ENCODE measurements at regions not wholly inside any gene's neighbourhood (a gene's known extent, or its start where the extent isn't known, plus 50 kb on each side); places are given as distances from the start of the nearest gene placed in this dataset.
A peak's percentile ranks its signal among the peaks of the same experiment; 100 is the strongest.
"Not testable (repeated sequence)": the region's sequence is repeated elsewhere in the genome, so short reads cannot be mapped to it uniquely, and the experiment has no call there.

GRCh38 chr13:88459331-88459730 is 788.2 kb downstream of the SLITRK5 start:
- DNase-seq: no peak
- Mint-ChIP-seq H3K27me3 (no peaks in the 10 kb centered on the region), H3K36me3 (no peaks in the 10 kb centered on the region), H3K27ac (no peak overlapping the region), H3K9me3 (peaks cover 0 to 16% (median 7%) of the 10 kb centered on the region in 7 donors), H3K4me3 (no peak overlapping the region), H3K4me1 (no peaks in the 10 kb centered on the region)
- Histone ChIP-seq H3K27ac (ENCODE audit: insufficient read depth, low read length, poor library complexity, severe bottlenecking) (no peak overlapping the region), H3K4me3 (ENCODE audit: low read depth, low read length) (no peak overlapping the region), H3K9me3 (ENCODE audit: control insufficient read depth in 2 of 2, low read length in 2 of 2) (no peaks in the 10 kb centered on the region), H3K36me3 (ENCODE audit: control insufficient read depth, insufficient read depth, low read length) (no peaks in the 10 kb centered on the region), H3K27me3 (ENCODE audit: control insufficient read depth, insufficient read depth, low read length) (no peaks in the 10 kb centered on the region), H3K4me1 (ENCODE audit: control insufficient read depth, insufficient read depth, low read length, poor library complexity, severe bottlenecking) (no peaks in the 10 kb centered on the region)
- ATAC-seq (ENCODE audit: low read depth in 2 of 2): no peak

DNA sequence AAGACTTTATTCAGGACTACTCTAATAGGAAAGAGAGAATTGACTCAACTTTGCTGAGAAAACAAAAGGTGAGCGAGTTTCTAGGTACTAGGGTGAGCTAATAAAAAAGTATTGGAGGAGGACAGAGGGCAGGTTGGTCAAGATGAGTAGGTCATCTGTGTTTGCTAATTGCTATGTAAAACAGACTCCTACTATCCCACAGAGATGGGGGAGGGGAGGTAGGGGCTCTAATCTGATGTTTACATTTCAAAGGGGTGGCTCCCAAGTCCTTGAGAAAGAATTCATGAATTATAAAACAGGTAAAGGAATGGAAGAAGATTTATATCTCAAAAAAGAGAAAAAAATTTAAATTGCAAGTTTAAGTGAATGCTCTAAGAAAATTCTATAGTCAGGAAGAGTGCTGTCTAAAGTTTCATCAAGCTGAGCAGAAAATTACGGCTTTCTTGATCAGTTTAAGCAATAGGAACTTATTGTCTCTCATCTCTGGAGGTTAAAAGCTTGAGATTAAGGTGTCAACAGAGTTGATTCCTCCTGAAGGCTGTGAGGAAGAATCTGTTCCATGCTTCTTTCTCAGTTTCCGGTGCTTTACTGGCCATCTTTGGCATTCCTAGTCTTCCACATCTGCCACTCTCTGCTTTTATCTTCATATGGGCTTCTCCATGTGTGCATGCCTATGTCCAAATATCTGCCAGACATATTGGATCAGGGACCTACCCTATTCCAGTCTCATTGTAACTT is 790.3 kb downstream of the SLITRK5 start:
- ATAC-seq (ENCODE audit: low read depth in 2 of 2): no peak

GRCh38 chr13:88464851-88465250 is 793.7 kb downstream of the SLITRK5 start:
- H3K27ac Mint-ChIP-seq: no peak overlapping the region
- H3K4me1 Mint-ChIP-seq: no peaks in the 10 kb centered on the region
- DNase-seq (no peak), ATAC-seq (ENCODE audit: low read depth in 2 of 2) (no peak)
- Histone ChIP-seq H3K27me3 (ENCODE audit: control insufficient read depth, insufficient read depth, low read length) (no peaks in the 10 kb centered on the region), H3K36me3 (ENCODE audit: control insufficient read depth, insufficient read depth, low read length) (no peaks in the 10 kb centered on the region), H3K4me3 (ENCODE audit: low read depth, low read length) (no peak overlapping the region), H3K27ac (ENCODE audit: insufficient read depth, low read length, poor library complexity, severe bottlenecking) (no peak overlapping the region), H3K9me3 (ENCODE audit: control insufficient read depth in 2 of 2, low read length in 2 of 2) (no peaks in the 10 kb centered on the region), H3K4me1 (ENCODE audit: control insufficient read depth, insufficient read depth, low read length, poor library complexity, severe bottlenecking) (no peaks in the 10 kb centered on the region)
- no peaks in the 10 kb centered on the region for H3K27me3 Mint-ChIP-seq
- H3K4me3 Mint-ChIP-seq: no peak overlapping the region
- no peaks in the 10 kb centered on the region for H3K36me3 Mint-ChIP-seq
- peaks cover 0 to 11% (median 4%) of the 10 kb centered on the region in 7 donors for H3K9me3 Mint-ChIP-seq

More for the DNA sequence above, 790.3 kb downstream of the SLITRK5 start:
- Mint-ChIP-seq H3K9me3 (peaks cover 0 to 12% (median 7%) of the 10 kb centered on the region in 7 donors), H3K36me3 (no peaks in the 10 kb centered on the region), H3K4me3 (no peak overlapping the region), H3K27me3 (no peaks in the 10 kb centered on the region), H3K27ac (peak overlapping the region in 1 of 3 donors; percentile 63), H3K4me1 (no peaks in the 10 kb centered on the region)
- DNase-seq: no peak
- H3K4me3 ChIP-seq (ENCODE audit: low read depth, low read length): no peak overlapping the region
- H3K27ac ChIP-seq (ENCODE audit: insufficient read depth, low read length, poor library complexity, severe bottlenecking): no peak overlapping the region
- no peaks in the 10 kb centered on the region for H3K27me3 ChIP-seq (ENCODE audit: control insufficient read depth, insufficient read depth, low read length)
- H3K4me1 ChIP-seq (ENCODE audit: control insufficient read depth, insufficient read depth, low read length, poor library complexity, severe bottlenecking): no peaks in the 10 kb centered on the region
- no peaks in the 10 kb centered on the region for H3K36me3 ChIP-seq (ENCODE audit: control insufficient read depth, insufficient read depth, low read length)
- no peaks in the 10 kb centered on the region for H3K9me3 ChIP-seq (ENCODE audit: control insufficient read depth in 2 of 2, low read length in 2 of 2)

- H3K9me3 Mint-ChIP-seq: peaks cover 0 to 7% (median 4%) of the 10 kb centered on the region in 7 donors
- H3K36me3 Mint-ChIP-seq: no peaks in the 10 kb centered on the region
- no peak for DNase-seq
- H3K27me3 ChIP-seq (ENCODE audit: control insufficient read depth, insufficient read depth, low read length): no peaks in the 10 kb centered on the region
- H3K36me3 ChIP-seq (ENCODE audit: control insufficient read depth, insufficient read depth, low read length): no peaks in the 10 kb centered on the region
- no peaks in the 10 kb centered on the region for H3K4me1 ChIP-seq (ENCODE audit: control insufficient read depth, insufficient read depth, low read length, poor library complexity, severe bottlenecking)
- H3K4me3 ChIP-seq (ENCODE audit: low read depth, low read length): no peak overlapping the region
- H3K9me3 ChIP-seq (ENCODE audit: control insufficient read depth in 2 of 2, low read length in 2 of 2): no peaks in the 10 kb centered on the region
- no peak overlapping the region for H3K27ac Mint-ChIP-seq
- no peaks in the 10 kb centered on the region for H3K4me1 Mint-ChIP-seq
- H3K4me3 Mint-ChIP-seq: no peak overlapping the region
- no peaks in the 10 kb centered on the region for H3K27me3 Mint-ChIP-seq
- ATAC-seq (ENCODE audit: low read depth in 2 of 2): no peak
- H3K27ac ChIP-seq (ENCODE audit: insufficient read depth, low read length, poor library complexity, severe bottlenecking): no peak overlapping the region
These were observed 801.1 kb downstream of the SLITRK5 start for GRCh38 chr13:88472316-88472715.

DNA sequence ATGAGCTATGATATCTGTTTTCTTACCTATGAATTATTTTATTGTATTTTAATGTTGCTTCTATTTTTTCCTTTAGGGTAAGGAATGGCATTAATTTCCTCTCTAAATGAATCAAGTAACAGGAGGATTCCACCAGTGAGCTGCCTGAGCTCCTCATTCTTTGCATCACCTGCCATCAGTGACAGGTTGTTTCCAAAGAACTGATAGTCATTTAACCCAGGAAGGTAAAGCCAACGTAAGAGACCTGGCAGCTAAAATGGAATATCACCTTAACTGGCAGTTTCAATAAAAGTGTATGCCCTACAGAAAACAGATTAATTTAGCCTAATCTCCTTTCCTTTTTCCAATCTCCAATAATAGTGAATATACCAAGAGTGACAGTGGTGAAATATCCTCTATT is 812.0 kb downstream of the SLITRK5 start:
- Histone ChIP-seq H3K4me1 (ENCODE audit: control insufficient read depth, insufficient read depth, low read length, poor library complexity, severe bottlenecking) (no peaks in the 10 kb centered on the region), H3K27me3 (ENCODE audit: control insufficient read depth, insufficient read depth, low read length) (no peaks in the 10 kb centered on the region), H3K27ac (ENCODE audit: insufficient read depth, low read length, poor library complexity, severe bottlenecking) (no peak overlapping the region), H3K36me3 (ENCODE audit: control insufficient read depth, insufficient read depth, low read length) (no peaks in the 10 kb centered on the region), H3K4me3 (ENCODE audit: low read depth, low read length) (no peak overlapping the region), H3K9me3 (ENCODE audit: control insufficient read depth in 2 of 2, low read length in 2 of 2) (peaks cover 2 to 7% of the 10 kb centered on the region in 2 experiments)
- Mint-ChIP-seq H3K27ac (no peak overlapping the region), H3K9me3 (peaks cover 3 to 18% (median 5%) of the 10 kb centered on the region in 7 donors), H3K4me3 (no peak overlapping the region), H3K27me3 (no peaks in the 10 kb centered on the region), H3K4me1 (no peaks in the 10 kb centered on the region), H3K36me3 (no peaks in the 10 kb centered on the region)
- DNase-seq: no peak
- no peak for ATAC-seq (ENCODE audit: low read depth in 2 of 2)

- H3K36me3 Mint-ChIP-seq: no peaks in the 10 kb centered on the region
These were observed 836.7 kb downstream of the SLITRK5 start for GRCh38 chr13:88507909-88508308.

GRCh38 chr13:88512993-88513392 is 841.8 kb downstream of the SLITRK5 start:
- H3K36me3 ChIP-seq (ENCODE audit: control insufficient read depth, insufficient read depth, low read length); H3K27ac Mint-ChIP-seq; H3K27ac ChIP-seq (ENCODE audit: insufficient read depth, low read length, poor library complexity, severe bottlenecking); H3K4me1 ChIP-seq (ENCODE audit: control insufficient read depth, insufficient read depth, low read length, poor library complexity, severe bottlenecking); H3K4me3 Mint-ChIP-seq; H3K36me3 Mint-ChIP-seq; DNase-seq; H3K27me3 ChIP-seq (ENCODE audit: control insufficient read depth, insufficient read depth, low read length); H3K4me3 ChIP-seq (ENCODE audit: low read depth, low read length); H3K27me3 Mint-ChIP-seq; ATAC-seq (ENCODE audit: low read depth in 2 of 2); H3K4me1 Mint-ChIP-seq: not testable (repeated sequence)
- peaks cover 5 to 41% (median 14%) of the 10 kb centered on the region in 7 donors for H3K9me3 Mint-ChIP-seq
- H3K9me3 ChIP-seq (ENCODE audit: control insufficient read depth in 2 of 2, low read length in 2 of 2): peaks cover 0 to 13% of the 10 kb centered on the region in 2 experiments

More at GRCh38 chr13:88507909-88508308, 836.7 kb downstream of the SLITRK5 start:
- Histone ChIP-seq H3K36me3 (ENCODE audit: control insufficient read depth, insufficient read depth, low read length) (no peaks in the 10 kb centered on the region), H3K9me3 (ENCODE audit: control insufficient read depth in 2 of 2, low read length in 2 of 2) (peaks cover 0 to 34% of the 10 kb centered on the region in 2 experiments), H3K27me3 (ENCODE audit: control insufficient read depth, insufficient read depth, low read length) (no peaks in the 10 kb centered on the region), H3K4me1 (ENCODE audit: control insufficient read depth, insufficient read depth, low read length, poor library complexity, severe bottlenecking) (no peaks in the 10 kb centered on the region), H3K27ac (ENCODE audit: insufficient read depth, low read length, poor library complexity, severe bottlenecking) (no peak overlapping the region), H3K4me3 (ENCODE audit: low read depth, low read length) (no peak overlapping the region)
- DNase-seq (no peak), ATAC-seq (ENCODE audit: low read depth in 2 of 2) (no peak)
- Mint-ChIP-seq H3K9me3 (peaks cover 9 to 51% (median 16%) of the 10 kb centered on the region in 7 donors), H3K4me1 (no peaks in the 10 kb centered on the region), H3K4me3 (no peak overlapping the region), H3K27me3 (no peaks in the 10 kb centered on the region), H3K27ac (no peak overlapping the region)

Data from CD4-positive, CD25-positive, alpha-beta regulatory T cell (primary cell).